H9 (cell line): ENCODE measurements at regions not wholly inside any gene's neighbourhood (a gene's known extent, or its start where the extent isn't known, plus 50 kb on each side); places are given as distances from the start of the nearest gene placed in this dataset.

ENCODE experiments used
- DNase-seq: peaks from one replicate; pipeline ENCODE4 v3.0.0-alpha.2; 2017
- H2AFZ ChIP-seq: one replicate; pipeline ENCODE4 v1.6.1; 2013; ENCODE audit warnings: mild to moderate bottlenecking, low read length, control low read depth, moderate library complexity
- H2AK5ac ChIP-seq: 2 replicates; pipeline ENCODE4 v1.6.1; 2013; ENCODE audit warnings: low read length, control low read depth, mixed read lengths; ENCODE audit not compliant: insufficient read length
- H2BK120ac ChIP-seq: one replicate; pipeline ENCODE4 v1.6.1; 2013; ENCODE audit warnings: low read depth, mild to moderate bottlenecking, low read length, control low read depth, inconsistent platforms; ENCODE audit not compliant: poor library complexity, severe bottlenecking
- H2BK12ac ChIP-seq: 2 replicates; pipeline ENCODE4 v1.6.1; 2013; ENCODE audit warnings: low read length, control low read depth, mixed read lengths, low read depth; ENCODE audit not compliant: insufficient read length
- H2BK15ac ChIP-seq: 2 replicates; pipeline ENCODE4 v1.6.1; 2013; ENCODE audit warnings: low read depth, low read length, control low read depth
- H2BK20ac ChIP-seq: one replicate; pipeline ENCODE4 v1.6.1; 2013; ENCODE audit warnings: low read depth, mild to moderate bottlenecking, low read length, control low read depth, inconsistent platforms; ENCODE audit not compliant: poor library complexity, severe bottlenecking
- H2BK5ac ChIP-seq: 2 replicates; pipeline ENCODE4 v1.6.1; 2013; ENCODE audit warnings: low read length, control low read depth, mixed read lengths; ENCODE audit not compliant: insufficient read length
- H3K14ac ChIP-seq: 2 replicates; pipeline ENCODE4 v1.6.1; 2013; ENCODE audit warnings: low read length, control low read depth; ENCODE audit not compliant: insufficient read depth
- H3K18ac ChIP-seq: 2 replicates; pipeline ENCODE4 v1.6.1; 2013; ENCODE audit warnings: low read depth, mild to moderate bottlenecking, mixed read lengths, low read length, control low read depth; ENCODE audit not compliant: insufficient read length
- H3K23ac ChIP-seq: 2 replicates; pipeline ENCODE4 v1.6.1; 2013; ENCODE audit warnings: low read length, control low read depth, mixed read lengths, low read depth; ENCODE audit not compliant: insufficient read length
- H3K23me2 ChIP-seq: 2 replicates; pipeline ENCODE4 v1.6.1; 2013; ENCODE audit warnings: low read depth, mild to moderate bottlenecking, mixed read lengths, low read length, control low read depth; ENCODE audit not compliant: insufficient read length, poor library complexity, severe bottlenecking
- H3K27ac ChIP-seq: 2 replicates; pipeline ENCODE4 v1.5.1; 2013; ENCODE audit warnings: low read length, control low read depth, mixed read lengths, low read depth; ENCODE audit not compliant: insufficient read length
- H3K27me3 ChIP-seq: 2 replicates; pipeline ENCODE4 v1.6.1; 2013; ENCODE audit warnings: low read length, control low read depth, inconsistent platforms; ENCODE audit not compliant: insufficient read depth
- H3K4ac ChIP-seq: 2 replicates; pipeline ENCODE4 v1.6.1; 2013; ENCODE audit warnings: low read depth, mild to moderate bottlenecking, control low read depth, inconsistent platforms, low read length, moderate library complexity
- H3K4me1 ChIP-seq: 2 replicates; pipeline ENCODE4 v1.6.1; 2013; ENCODE audit warnings: low read length, control low read depth, inconsistent platforms; ENCODE audit not compliant: insufficient read depth
- H3K4me2 ChIP-seq: 2 replicates; pipeline ENCODE4 v1.6.1; 2013; ENCODE audit warnings: low read length, control low read depth, mixed read lengths; ENCODE audit not compliant: insufficient read length, insufficient read depth
- H3K56ac ChIP-seq: 2 replicates; pipeline ENCODE4 v1.6.1; 2013; ENCODE audit warnings: low read depth, mild to moderate bottlenecking, mixed read lengths, low read length, control low read depth; ENCODE audit not compliant: insufficient read length
- H3K79me1 ChIP-seq: 2 replicates; pipeline ENCODE4 v1.6.1; 2013; ENCODE audit warnings: low read depth, mild to moderate bottlenecking, moderate library complexity, low read length, control low read depth, inconsistent platforms; ENCODE audit not compliant: insufficient read depth, poor library complexity, severe bottlenecking
- H3K79me2 ChIP-seq: 2 replicates; pipeline ENCODE4 v1.6.1; 2013; ENCODE audit warnings: low read length, control low read depth, inconsistent platforms; ENCODE audit not compliant: insufficient read depth
- H3K9ac ChIP-seq: 2 replicates; pipeline ENCODE4 v1.6.1; 2013; ENCODE audit warnings: low read length, control low read depth, mixed read lengths; ENCODE audit not compliant: insufficient read length; ENCODE audit errors: extremely low read depth
- H3K9me3 ChIP-seq: one replicate; pipeline ENCODE4 v1.6.1; 2013; ENCODE audit warnings: low read depth, low read length, inconsistent platforms; ENCODE audit not compliant: control insufficient read depth
- H3T11ph ChIP-seq: one replicate; pipeline ENCODE4 v1.6.1; 2013; ENCODE audit warnings: mild to moderate bottlenecking, low read length, control low read depth, inconsistent platforms
- H4K20me1 ChIP-seq: one replicate; pipeline ENCODE4 v1.6.1; 2013; ENCODE audit not compliant: control insufficient read depth, insufficient read length, insufficient read depth
- H4K5ac ChIP-seq: 2 replicates; pipeline ENCODE4 v1.6.1; 2013; ENCODE audit warnings: low read depth, mild to moderate bottlenecking, mixed read lengths, low read length, control low read depth; ENCODE audit not compliant: insufficient read length
- H4K8ac ChIP-seq: replicated peaks from 2 replicates; pipeline ENCODE4 v1.6.1; 2013; ENCODE audit warnings: low read length, control low read depth, mixed read lengths, low read depth; ENCODE audit not compliant: insufficient read length
- H4K91ac ChIP-seq: 2 replicates; pipeline ENCODE4 v1.6.1; 2013; ENCODE audit warnings: low read depth, mild to moderate bottlenecking, moderate library complexity, mixed read lengths, low read length, control low read depth; ENCODE audit not compliant: insufficient read length
- H3K27ac Mint-ChIP-seq, 3 experiments: 2 replicates in 2 of 3; 3 replicates in 1 of 3; pipeline ENCODE4 v1.8.0; 2020 to 2021; ENCODE audit warnings: mixed read lengths in 3 of 3, mild to moderate bottlenecking in 1 of 3, moderate library complexity in 1 of 3
- H3K27me3 Mint-ChIP-seq: 2 replicates; pipeline ENCODE4 v1.8.0; 2021; ENCODE audit warnings: low read depth, mild to moderate bottlenecking, moderate library complexity, mixed read lengths
- H3K36me3 Mint-ChIP-seq, 3 experiments: 2 replicates in 2 of 3; 3 replicates in 1 of 3; pipeline ENCODE4 v1.8.0; 2020 to 2021; ENCODE audit warnings: low read depth in 3 of 3, mixed read lengths in 3 of 3; ENCODE audit not compliant: insufficient read depth in 1 of 3
- H3K4me1 Mint-ChIP-seq, 2 experiments: 2 replicates each; pipeline ENCODE4 v1.8.0; 2020; ENCODE audit warnings: mixed read lengths in 2 of 2
- H3K4me3 Mint-ChIP-seq, 2 experiments: 2 replicates in 1 of 2; 3 replicates in 1 of 2; pipeline ENCODE4 v1.8.0; 2020 to 2021; ENCODE audit warnings: mild to moderate bottlenecking in 2 of 2, mixed read lengths in 2 of 2, moderate library complexity in 1 of 2
- H3K9me3 Mint-ChIP-seq, 2 experiments: 2 replicates in 1 of 2; 3 replicates in 1 of 2; pipeline ENCODE4 v1.8.0; 2020; ENCODE audit warnings: mild to moderate bottlenecking in 2 of 2, mixed read lengths in 2 of 2, moderate library complexity in 1 of 2
- CTCF ChIP-seq: fragments of 200-600 bp; sonication (generic); conservative IDR thresholded peaks from 3 replicates; pipeline ENCODE4 v1.8.0; 2021; ENCODE audit warnings: antibody characterized with exemption, mild to moderate bottlenecking
- WGBS: extraction: QIAGEN DNeasy Blood & Tissue Kit; methylation state at CpG from one replicate; pipeline ENCODE4 v1.1.7; 2013; ENCODE audit warnings: missing lambda C conversion rate, low lambda C conversion rate, mixed read lengths; ENCODE audit not compliant: insufficient read length; ENCODE audit errors: extremely low coverage; 5-methylcytosine and 5-hydroxymethylcytosine counted together

GRCh38 chr10:36114913-36115312 is 472.8 kb upstream of the FZD8 start:
- Histone ChIP-seq H3K4me1 (no peaks in the 10 kb centered on the region), H3K18ac (no peak overlapping the region), H2BK5ac (no peak overlapping the region), H4K91ac (no peak overlapping the region), H3K56ac (no peak overlapping the region), H3K9ac (no peak overlapping the region), H3K4ac (no peak overlapping the region), H2BK12ac (no peak overlapping the region), H2BK120ac (no peak overlapping the region), H2BK15ac (no peak overlapping the region), H3K9me3 (no peaks in the 10 kb centered on the region), H3K79me2 (no peaks in the 10 kb centered on the region), H3K4me2 (no peak overlapping the region), H4K8ac (no peak overlapping the region), H3K14ac (no peak overlapping the region), H2AK5ac (no peak overlapping the region), H3K27me3 (no peaks in the 10 kb centered on the region), H3K23me2 (no peaks in the 10 kb centered on the region), H3K79me1 (no peaks in the 10 kb centered on the region), H2AFZ (no peak overlapping the region), H4K20me1 (no peaks in the 10 kb centered on the region), H4K5ac (no peak overlapping the region), H2BK20ac (no peak overlapping the region), H3K27ac (no peak overlapping the region), H3K23ac (no peak overlapping the region), H3T11ph (no peak overlapping the region)
- H3K27me3 Mint-ChIP-seq, result no peaks in the 10 kb centered on the region
- no peak for TF ChIP-seq CTCF
- H3K36me3 Mint-ChIP-seq, result no peaks in the 10 kb centered on the region
- peaks cover 3 to 18% of the 10 kb centered on the region in 2 experiments; a peak in 3 of 4 replicates for H3K4me1 Mint-ChIP-seq
- WGBS, result no CpG with 5 or more reads among the region's 1 CpG
- DNase-seq, result no peak
- no peak overlapping the region for H3K4me3 Mint-ChIP-seq
- no peak overlapping the region for H3K27ac Mint-ChIP-seq
- H3K9me3 Mint-ChIP-seq, result no peaks in the 10 kb centered on the region
